Liver (tissue), 8 donors: ENCODE measurements at regions not wholly inside any gene's neighbourhood (a gene's known extent, or its start where the extent isn't known, plus 50 kb on each side); places are given as distances from the start of the nearest gene placed in this dataset.

Source experiments
- DNase-seq: peaks from one replicate; pipeline ENCODE4 v3.0.0-alpha.2; 2017; ENCODE audit warnings: low spot score
- H3K27ac ChIP-seq, 2 donors: one replicate each; pipeline ENCODE4 v1.7.0; 2013; ENCODE audit warnings: inconsistent platforms in 2 of 2, low read length in 2 of 2, control low read depth in 1 of 2, low read depth in 1 of 2, mild to moderate bottlenecking in 1 of 2
- H3K27me3 ChIP-seq, 4 donors: one replicate each; pipeline versions ENCODE4 v1.6.1 to v1.7.0; 2013; ENCODE audit warnings: low read length in 3 of 4, inconsistent platforms in 1 of 4, mild to moderate bottlenecking in 1 of 4, moderate library complexity in 1 of 4; ENCODE audit not compliant: control insufficient read depth in 4 of 4, insufficient read depth in 4 of 4
- H3K36me3 ChIP-seq, 4 donors: one replicate each; pipeline versions ENCODE4 v1.6.1 to v1.7.0; 2013; ENCODE audit warnings: low read length in 3 of 4, mild to moderate bottlenecking in 3 of 4, low read depth in 1 of 4, moderate library complexity in 1 of 4; ENCODE audit not compliant: control insufficient read depth in 4 of 4, insufficient read depth in 3 of 4
- H3K4me1 ChIP-seq, 4 donors: one replicate each; pipeline versions ENCODE4 v1.6.1 to v1.7.0; 2013; ENCODE audit warnings: low read length in 3 of 4, mild to moderate bottlenecking in 3 of 4, moderate library complexity in 1 of 4; ENCODE audit not compliant: control insufficient read depth in 4 of 4, insufficient read depth in 4 of 4
- H3K4me3 ChIP-seq, 3 donors: one replicate each; pipeline versions ENCODE4 v1.6.1 to v1.7.0; 2013; ENCODE audit warnings: low read length in 3 of 3, control low read depth in 1 of 3, low read depth in 1 of 3, mild to moderate bottlenecking in 1 of 3
- H3K9ac ChIP-seq, 2 donors: one replicate each; pipeline ENCODE4 v1.7.0; 2013; ENCODE audit warnings: low read length in 2 of 2, mild to moderate bottlenecking in 2 of 2, moderate library complexity in 2 of 2, control low read depth in 1 of 2, low read depth in 1 of 2
- H3K9me3 ChIP-seq, 4 donors: one replicate each; pipeline versions ENCODE4 v1.6.1 to v1.7.0; 2013; ENCODE audit warnings: low read length in 3 of 4; ENCODE audit not compliant: control insufficient read depth in 4 of 4
- EGR1 ChIP-seq, 2 donors: IDR thresholded peaks; 2 replicates each; pipeline ENCODE4 v1.6.1; 2016 to 2018; ENCODE audit warnings: antibody characterized with exemption in 2 of 2, low read depth in 2 of 2
- FOXA1 ChIP-seq: IDR thresholded peaks from 2 replicates; pipeline ENCODE4 v1.6.1; 2016; ENCODE audit warnings: antibody characterized with exemption
- HNF4A ChIP-seq, 2 donors: conservative IDR thresholded peaks; 2 replicates each; pipeline ENCODE4 v1.6.1; 2016; ENCODE audit warnings: antibody characterized with exemption in 2 of 2, mild to moderate bottlenecking in 2 of 2
- HNF4G ChIP-seq: IDR thresholded peaks from 2 replicates; pipeline ENCODE4 v1.6.1; 2016; ENCODE audit warnings: antibody characterized with exemption
- NR2F2 ChIP-seq: IDR thresholded peaks from 2 replicates; pipeline ENCODE4 v1.6.1; 2016; ENCODE audit warnings: antibody characterized with exemption
- SP1 ChIP-seq: IDR thresholded peaks from 2 replicates; pipeline ENCODE4 v1.6.1; 2018; ENCODE audit warnings: antibody characterized with exemption, mild to moderate bottlenecking
- TAF1 ChIP-seq: conservative IDR thresholded peaks from 2 replicates; pipeline ENCODE4 v1.6.1; 2016; ENCODE audit warnings: antibody characterized with exemption, mild to moderate bottlenecking
- WGBS: extraction: QIAGEN DNeasy Blood & Tissue Kit; methylation state at CpG from one replicate; pipeline ENCODE4 v1.1.7; 2013; 5-methylcytosine and 5-hydroxymethylcytosine counted together
- TF ChIP-seq, protein P1 (sequence below): IDR thresholded peaks from 2 replicates; pipeline ENCODE4 v1.6.1; 2016; ENCODE audit warnings: antibody characterized with exemption
- TF ChIP-seq, protein P2 (sequence below): IDR thresholded peaks from 2 replicates; pipeline ENCODE4 v1.6.1; 2016; ENCODE audit warnings: antibody characterized with exemption
- TF ChIP-seq, protein P3 (sequence below): fragments of 150-350 bp; IDR thresholded peaks from 2 replicates; pipeline ENCODE4 v1.5.1; 2017; ENCODE audit warnings: improper control_type of control experiment, low read depth, low read length; ENCODE audit not compliant: missing input control
- TF ChIP-seq, protein P4 (sequence below): IDR thresholded peaks from 2 replicates; pipeline ENCODE4 v1.6.1; 2016; ENCODE audit warnings: antibody characterized with exemption, mild to moderate bottlenecking
- TF ChIP-seq, protein P5 (sequence below): IDR thresholded peaks from 2 replicates; pipeline ENCODE4 v1.6.1; 2016; ENCODE audit warnings: antibody characterized with exemption
- donor health status: healthy.
- donor health status: healthy.
- donor health status: healthy.
- donor health status: healthy.
- donor health status: healthy.

DNA sequence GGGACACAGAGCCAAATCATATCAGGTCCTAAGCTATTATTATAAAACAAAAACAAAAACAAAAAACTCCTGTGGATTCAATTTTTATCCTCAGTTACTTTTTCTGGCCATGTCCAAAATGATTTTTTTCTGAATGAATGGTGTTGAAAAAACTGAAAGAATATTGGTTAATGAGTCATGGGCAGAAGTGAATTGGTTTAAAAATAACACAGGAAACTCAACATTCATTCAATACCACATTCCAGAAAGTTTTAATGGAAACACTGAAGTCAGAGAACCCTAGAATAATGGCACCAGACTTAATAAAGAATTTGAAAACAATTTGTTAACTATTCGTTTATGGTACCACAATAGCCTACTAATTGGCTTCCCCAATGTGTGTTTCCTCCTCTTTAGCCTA is 102.4 kb upstream of the CDH9 start:
- Histone ChIP-seq H3K27ac (no peak overlapping the region), H3K27me3 (no peaks in the 10 kb centered on the region), H3K9me3 (no peaks in the 10 kb centered on the region), H3K4me3 (no peak overlapping the region), H3K36me3 (no peaks in the 10 kb centered on the region), H3K9ac (no peak overlapping the region), H3K4me1 (no peaks in the 10 kb centered on the region)
- TF ChIP-seq, protein P1, sequence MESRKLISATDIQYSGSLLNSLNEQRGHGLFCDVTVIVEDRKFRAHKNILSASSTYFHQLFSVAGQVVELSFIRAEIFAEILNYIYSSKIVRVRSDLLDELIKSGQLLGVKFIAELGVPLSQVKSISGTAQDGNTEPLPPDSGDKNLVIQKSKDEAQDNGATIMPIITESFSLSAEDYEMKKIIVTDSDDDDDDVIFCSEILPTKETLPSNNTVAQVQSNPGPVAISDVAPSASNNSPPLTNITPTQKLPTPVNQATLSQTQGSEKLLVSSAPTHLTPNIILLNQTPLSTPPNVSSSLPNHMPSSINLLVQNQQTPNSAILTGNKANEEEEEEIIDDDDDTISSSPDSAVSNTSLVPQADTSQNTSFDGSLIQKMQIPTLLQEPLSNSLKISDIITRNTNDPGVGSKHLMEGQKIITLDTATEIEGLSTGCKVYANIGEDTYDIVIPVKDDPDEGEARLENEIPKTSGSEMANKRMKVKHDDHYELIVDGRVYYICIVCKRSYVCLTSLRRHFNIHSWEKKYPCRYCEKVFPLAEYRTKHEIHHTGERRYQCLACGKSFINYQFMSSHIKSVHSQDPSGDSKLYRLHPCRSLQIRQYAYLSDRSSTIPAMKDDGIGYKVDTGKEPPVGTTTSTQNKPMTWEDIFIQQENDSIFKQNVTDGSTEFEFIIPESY: no peak
- TF ChIP-seq FOXA1: no peak
- TF ChIP-seq, protein P2, sequence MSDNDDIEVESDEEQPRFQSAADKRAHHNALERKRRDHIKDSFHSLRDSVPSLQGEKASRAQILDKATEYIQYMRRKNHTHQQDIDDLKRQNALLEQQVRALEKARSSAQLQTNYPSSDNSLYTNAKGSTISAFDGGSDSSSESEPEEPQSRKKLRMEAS: no peak
- TF ChIP-seq SP1: no peak
- TF ChIP-seq TAF1: no peak
- TF ChIP-seq, protein P3, sequence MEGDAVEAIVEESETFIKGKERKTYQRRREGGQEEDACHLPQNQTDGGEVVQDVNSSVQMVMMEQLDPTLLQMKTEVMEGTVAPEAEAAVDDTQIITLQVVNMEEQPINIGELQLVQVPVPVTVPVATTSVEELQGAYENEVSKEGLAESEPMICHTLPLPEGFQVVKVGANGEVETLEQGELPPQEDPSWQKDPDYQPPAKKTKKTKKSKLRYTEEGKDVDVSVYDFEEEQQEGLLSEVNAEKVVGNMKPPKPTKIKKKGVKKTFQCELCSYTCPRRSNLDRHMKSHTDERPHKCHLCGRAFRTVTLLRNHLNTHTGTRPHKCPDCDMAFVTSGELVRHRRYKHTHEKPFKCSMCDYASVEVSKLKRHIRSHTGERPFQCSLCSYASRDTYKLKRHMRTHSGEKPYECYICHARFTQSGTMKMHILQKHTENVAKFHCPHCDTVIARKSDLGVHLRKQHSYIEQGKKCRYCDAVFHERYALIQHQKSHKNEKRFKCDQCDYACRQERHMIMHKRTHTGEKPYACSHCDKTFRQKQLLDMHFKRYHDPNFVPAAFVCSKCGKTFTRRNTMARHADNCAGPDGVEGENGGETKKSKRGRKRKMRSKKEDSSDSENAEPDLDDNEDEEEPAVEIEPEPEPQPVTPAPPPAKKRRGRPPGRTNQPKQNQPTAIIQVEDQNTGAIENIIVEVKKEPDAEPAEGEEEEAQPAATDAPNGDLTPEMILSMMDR: no peak
- 51% methylated on average over 1 of the region's 1 CpG for WGBS
- no peak for DNase-seq

DNA sequence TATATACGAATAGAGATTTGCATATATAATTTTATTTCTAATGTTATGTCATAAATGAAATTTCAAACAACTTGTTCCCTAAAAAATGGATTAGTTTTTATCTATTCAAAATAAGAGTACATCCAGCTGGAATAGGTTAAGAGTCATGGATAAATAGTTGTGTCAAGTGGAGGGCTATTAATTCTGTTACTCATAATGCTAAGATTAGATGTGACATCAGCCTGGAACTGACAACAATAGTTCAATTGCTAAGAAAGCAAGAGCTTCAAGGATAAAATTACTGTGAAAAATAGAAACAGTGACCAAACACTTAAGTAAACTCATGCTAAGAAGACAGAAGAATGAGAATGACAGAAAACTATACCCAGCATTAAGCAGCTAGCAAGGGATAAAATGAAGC is 92.2 kb upstream of the CDH9 start:
- 63% methylated on average over 1 of the region's 1 CpG for WGBS
- TF ChIP-seq EGR1 (IDR thresholded peaks at IDR 0.05; ENCODE audit: low read depth in 2 of 2): no peak
- TF ChIP-seq, protein P4, sequence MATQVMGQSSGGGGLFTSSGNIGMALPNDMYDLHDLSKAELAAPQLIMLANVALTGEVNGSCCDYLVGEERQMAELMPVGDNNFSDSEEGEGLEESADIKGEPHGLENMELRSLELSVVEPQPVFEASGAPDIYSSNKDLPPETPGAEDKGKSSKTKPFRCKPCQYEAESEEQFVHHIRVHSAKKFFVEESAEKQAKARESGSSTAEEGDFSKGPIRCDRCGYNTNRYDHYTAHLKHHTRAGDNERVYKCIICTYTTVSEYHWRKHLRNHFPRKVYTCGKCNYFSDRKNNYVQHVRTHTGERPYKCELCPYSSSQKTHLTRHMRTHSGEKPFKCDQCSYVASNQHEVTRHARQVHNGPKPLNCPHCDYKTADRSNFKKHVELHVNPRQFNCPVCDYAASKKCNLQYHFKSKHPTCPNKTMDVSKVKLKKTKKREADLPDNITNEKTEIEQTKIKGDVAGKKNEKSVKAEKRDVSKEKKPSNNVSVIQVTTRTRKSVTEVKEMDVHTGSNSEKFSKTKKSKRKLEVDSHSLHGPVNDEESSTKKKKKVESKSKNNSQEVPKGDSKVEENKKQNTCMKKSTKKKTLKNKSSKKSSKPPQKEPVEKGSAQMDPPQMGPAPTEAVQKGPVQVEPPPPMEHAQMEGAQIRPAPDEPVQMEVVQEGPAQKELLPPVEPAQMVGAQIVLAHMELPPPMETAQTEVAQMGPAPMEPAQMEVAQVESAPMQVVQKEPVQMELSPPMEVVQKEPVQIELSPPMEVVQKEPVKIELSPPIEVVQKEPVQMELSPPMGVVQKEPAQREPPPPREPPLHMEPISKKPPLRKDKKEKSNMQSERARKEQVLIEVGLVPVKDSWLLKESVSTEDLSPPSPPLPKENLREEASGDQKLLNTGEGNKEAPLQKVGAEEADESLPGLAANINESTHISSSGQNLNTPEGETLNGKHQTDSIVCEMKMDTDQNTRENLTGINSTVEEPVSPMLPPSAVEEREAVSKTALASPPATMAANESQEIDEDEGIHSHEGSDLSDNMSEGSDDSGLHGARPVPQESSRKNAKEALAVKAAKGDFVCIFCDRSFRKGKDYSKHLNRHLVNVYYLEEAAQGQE: no peak
- TF ChIP-seq, protein P5, sequence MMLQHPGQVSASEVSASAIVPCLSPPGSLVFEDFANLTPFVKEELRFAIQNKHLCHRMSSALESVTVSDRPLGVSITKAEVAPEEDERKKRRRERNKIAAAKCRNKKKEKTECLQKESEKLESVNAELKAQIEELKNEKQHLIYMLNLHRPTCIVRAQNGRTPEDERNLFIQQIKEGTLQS: no peak
- TF ChIP-seq HNF4G: no peak
- no peak for TF ChIP-seq NR2F2
- TF ChIP-seq HNF4A (conservative IDR thresholded peaks at IDR 0.05): no peak
- H3K4me1 ChIP-seq: no peaks in the 10 kb centered on the region

More for the DNA sequence above, 92.2 kb upstream of the CDH9 start:
- no peak overlapping the region for H3K4me3 ChIP-seq
- H3K36me3 ChIP-seq: no peaks in the 10 kb centered on the region
- DNase-seq: no peak
- no peaks in the 10 kb centered on the region for H3K9me3 ChIP-seq
- H3K9ac ChIP-seq: no peak overlapping the region
- no peak overlapping the region for H3K27ac ChIP-seq
- H3K27me3 ChIP-seq: no peaks in the 10 kb centered on the region
